ENCODE measurements at regions not wholly inside any gene's neighbourhood (a gene's known extent, or its start where the extent isn't known, plus 50 kb on each side); places are given as distances from the start of the nearest gene placed in this dataset.
"Not testable (repeated sequence)": the region's sequence is repeated elsewhere in the genome, so short reads cannot be mapped to it uniquely, and the experiment has no call there.

- Histone ChIP-seq H3K4me1 (ENCODE audit: control insufficient read depth, insufficient read depth, low read length, poor library complexity, severe bottlenecking) (no peaks in the 10 kb centered on the region), H3K4me3 (ENCODE audit: extremely low read depth, insufficient read depth, low read length, poor library complexity, severe bottlenecking) (no peak overlapping the region), H3K27ac (ENCODE audit: low read depth, low read length, severe bottlenecking) (no peak overlapping the region), H3K36me3 (ENCODE audit: control insufficient read depth, insufficient read depth, low read length) (no peaks in the 10 kb centered on the region), H3K9me3 (ENCODE audit: control insufficient read depth, low read length) (no peaks in the 10 kb centered on the region)
These were observed 229.3 kb downstream of the SATB1 start for GRCh38 chr3:18195836-18196235.

DNA sequence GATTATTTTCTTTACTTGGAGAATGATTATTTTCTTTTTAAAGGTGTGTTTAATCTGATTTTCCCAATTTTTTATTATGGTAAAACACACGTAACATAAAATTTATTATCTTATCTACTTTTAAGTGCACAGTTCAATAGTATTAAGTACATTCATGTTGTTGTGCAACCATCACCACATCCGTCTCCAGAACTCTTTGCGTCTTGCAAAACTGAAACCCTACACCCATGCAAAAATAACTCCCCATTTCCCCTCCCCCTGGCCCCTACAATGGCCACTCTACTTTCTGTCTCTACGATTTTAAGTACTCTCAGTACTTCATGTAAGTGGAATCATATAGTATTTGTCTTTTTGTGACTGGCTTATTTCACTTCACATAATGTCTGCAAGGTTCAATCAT, 230.7 kb downstream of the SATB1 start:
- no peak overlapping the region for H3K27ac ChIP-seq (ENCODE audit: low read depth, low read length, severe bottlenecking)
- no peaks in the 10 kb centered on the region for H3K9me3 ChIP-seq (ENCODE audit: control insufficient read depth, low read length)
- H3K4me3 ChIP-seq (ENCODE audit: extremely low read depth, insufficient read depth, low read length, poor library complexity, severe bottlenecking), result no peak overlapping the region
- no peaks in the 10 kb centered on the region for H3K4me1 ChIP-seq (ENCODE audit: control insufficient read depth, insufficient read depth, low read length, poor library complexity, severe bottlenecking)
- 50% methylated on average over 1 of the region's 4 CpGs; no CpG with 5 or more reads in 1 of the 2 experiments for WGBS, 2 experiments (ENCODE audit: insufficient coverage in 2 of 2)
- no peaks in the 10 kb centered on the region for H3K36me3 ChIP-seq (ENCODE audit: control insufficient read depth, insufficient read depth, low read length)

DNA sequence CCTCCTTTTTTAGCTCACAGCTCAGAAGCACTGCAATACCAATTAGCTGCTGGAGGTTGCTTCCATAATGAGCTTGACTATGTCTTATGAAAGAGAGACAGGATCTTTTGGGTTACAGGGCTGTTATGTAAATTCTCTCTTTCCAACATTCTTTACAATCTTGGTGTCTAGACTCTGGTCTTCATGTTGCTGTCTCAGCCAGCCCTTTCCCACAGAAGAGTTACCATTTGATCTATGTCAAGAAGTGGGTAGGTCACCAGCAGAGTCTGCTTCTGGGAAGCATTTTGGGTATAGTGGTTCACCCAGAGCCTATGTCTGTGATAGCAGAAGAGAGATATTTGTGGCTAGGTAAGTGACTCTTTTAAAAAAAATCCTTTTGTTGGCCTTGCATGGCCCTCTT, 234.5 kb downstream of the SATB1 start:
- Histone ChIP-seq H3K36me3 (ENCODE audit: control insufficient read depth, insufficient read depth, low read length) (no peaks in the 10 kb centered on the region), H3K9me3 (ENCODE audit: control insufficient read depth, low read length) (no peaks in the 10 kb centered on the region), H3K4me3 (ENCODE audit: extremely low read depth, insufficient read depth, low read length, poor library complexity, severe bottlenecking) (no peak overlapping the region), H3K4me1 (ENCODE audit: control insufficient read depth, insufficient read depth, low read length, poor library complexity, severe bottlenecking) (no peaks in the 10 kb centered on the region), H3K27ac (ENCODE audit: low read depth, low read length, severe bottlenecking) (no peak overlapping the region)

GRCh38 chr3:18189282-18190050, 235.7 kb downstream of the SATB1 start:
- H3K27ac ChIP-seq (ENCODE audit: low read depth, low read length, severe bottlenecking), result no peak overlapping the region
- no peaks in the 10 kb centered on the region for H3K36me3 ChIP-seq (ENCODE audit: control insufficient read depth, insufficient read depth, low read length)
- no peak overlapping the region for H3K4me3 ChIP-seq (ENCODE audit: extremely low read depth, insufficient read depth, low read length, poor library complexity, severe bottlenecking)
- 91% methylated on average over 4 of the region's 9 CpGs for WGBS, 2 experiments (ENCODE audit: insufficient coverage in 2 of 2)
- H3K9me3 ChIP-seq (ENCODE audit: control insufficient read depth, low read length), result no peaks in the 10 kb centered on the region
- no peaks in the 10 kb centered on the region for H3K4me1 ChIP-seq (ENCODE audit: control insufficient read depth, insufficient read depth, low read length, poor library complexity, severe bottlenecking)

- 95% methylated on average over 2 of the region's 3 CpGs; no CpG with 5 or more reads in 1 of the 2 experiments for WGBS, 2 experiments (ENCODE audit: insufficient coverage in 2 of 2)
- Histone ChIP-seq H3K36me3 (ENCODE audit: control insufficient read depth, insufficient read depth, low read length) (no peaks in the 10 kb centered on the region), H3K4me1 (ENCODE audit: control insufficient read depth, insufficient read depth, low read length, poor library complexity, severe bottlenecking) (no peaks in the 10 kb centered on the region), H3K9me3 (ENCODE audit: control insufficient read depth, low read length) (no peaks in the 10 kb centered on the region), H3K4me3 (ENCODE audit: extremely low read depth, insufficient read depth, low read length, poor library complexity, severe bottlenecking) (no peak overlapping the region), H3K27ac (ENCODE audit: low read depth, low read length, severe bottlenecking) (no peak overlapping the region)
These were observed 236.6 kb downstream of the SATB1 start for GRCh38 chr3:18188491-18188890.

- Histone ChIP-seq H3K27ac (ENCODE audit: low read depth, low read length, severe bottlenecking) (no peak overlapping the region), H3K36me3 (ENCODE audit: control insufficient read depth, insufficient read depth, low read length) (no peaks in the 10 kb centered on the region), H3K4me3 (ENCODE audit: extremely low read depth, insufficient read depth, low read length, poor library complexity, severe bottlenecking) (no peak overlapping the region), H3K9me3 (ENCODE audit: control insufficient read depth, low read length) (no peaks in the 10 kb centered on the region), H3K4me1 (ENCODE audit: control insufficient read depth, insufficient read depth, low read length, poor library complexity, severe bottlenecking) (no peaks in the 10 kb centered on the region)
- no CpG with 5 or more reads among the region's 1 CpG for WGBS, 2 experiments (ENCODE audit: insufficient coverage in 2 of 2)
These were observed 239.5 kb downstream of the SATB1 start for GRCh38 chr3:18185624-18186023.

- H3K27ac ChIP-seq (ENCODE audit: low read depth, low read length, severe bottlenecking); H3K4me3 ChIP-seq (ENCODE audit: extremely low read depth, insufficient read depth, low read length, poor library complexity, severe bottlenecking); H3K36me3 ChIP-seq (ENCODE audit: control insufficient read depth, insufficient read depth, low read length); H3K4me1 ChIP-seq (ENCODE audit: control insufficient read depth, insufficient read depth, low read length, poor library complexity, severe bottlenecking); H3K9me3 ChIP-seq (ENCODE audit: control insufficient read depth, low read length): not testable (repeated sequence)
- WGBS, 2 experiments (ENCODE audit: insufficient coverage in 2 of 2), result 83% methylated on average over 1 of the region's 1 CpG; no CpG with 5 or more reads in 1 of the 2 experiments
These were observed 242.2 kb downstream of the SATB1 start for GRCh38 chr3:18182923-18183322.

GRCh38 chr3:18179521-18179920, 245.6 kb downstream of the SATB1 start:
- WGBS, 2 experiments (ENCODE audit: insufficient coverage in 2 of 2), result 73 to 75% methylated on average over 2 to 3 of the region's 3 CpGs
- Histone ChIP-seq H3K4me1 (ENCODE audit: control insufficient read depth, insufficient read depth, low read length, poor library complexity, severe bottlenecking) (no peaks in the 10 kb centered on the region), H3K27ac (ENCODE audit: low read depth, low read length, severe bottlenecking) (no peak overlapping the region), H3K36me3 (ENCODE audit: control insufficient read depth, insufficient read depth, low read length) (no peaks in the 10 kb centered on the region), H3K9me3 (ENCODE audit: control insufficient read depth, low read length) (no peaks in the 10 kb centered on the region), H3K4me3 (ENCODE audit: extremely low read depth, insufficient read depth, low read length, poor library complexity, severe bottlenecking) (no peak overlapping the region)

DNA sequence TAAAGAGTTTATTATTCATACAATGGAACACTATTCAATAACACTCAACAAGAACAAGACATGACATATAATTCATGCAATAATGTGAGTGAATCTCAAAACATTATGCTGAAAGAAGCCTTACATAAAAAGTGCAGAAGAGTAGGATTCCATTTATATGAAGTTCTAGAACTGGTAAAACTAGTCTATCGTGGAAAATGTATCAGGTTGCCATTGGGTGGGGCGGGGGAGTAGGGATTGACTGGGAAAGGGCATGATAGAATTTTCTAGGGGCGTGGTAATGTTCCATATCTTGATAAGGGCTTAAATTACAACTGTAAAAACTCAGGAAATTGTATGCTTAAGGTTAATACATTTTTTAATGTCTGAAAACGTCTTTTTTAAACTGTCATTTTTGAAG, 247.9 kb downstream of the SATB1 start:
- Histone ChIP-seq H3K4me3 (ENCODE audit: extremely low read depth, insufficient read depth, low read length, poor library complexity, severe bottlenecking) (no peak overlapping the region), H3K9me3 (ENCODE audit: control insufficient read depth, low read length) (no peaks in the 10 kb centered on the region), H3K36me3 (ENCODE audit: control insufficient read depth, insufficient read depth, low read length) (no peaks in the 10 kb centered on the region), H3K4me1 (ENCODE audit: control insufficient read depth, insufficient read depth, low read length, poor library complexity, severe bottlenecking) (no peaks in the 10 kb centered on the region), H3K27ac (ENCODE audit: low read depth, low read length, severe bottlenecking) (no peak overlapping the region)
- 86 to 100% methylated on average over 2 to 3 of the region's 4 CpGs for WGBS, 2 experiments (ENCODE audit: insufficient coverage in 2 of 2)

- not testable (repeated sequence) for H3K27ac ChIP-seq (ENCODE audit: low read depth, low read length, severe bottlenecking); H3K4me1 ChIP-seq (ENCODE audit: control insufficient read depth, insufficient read depth, low read length, poor library complexity, severe bottlenecking); H3K36me3 ChIP-seq (ENCODE audit: control insufficient read depth, insufficient read depth, low read length); H3K4me3 ChIP-seq (ENCODE audit: extremely low read depth, insufficient read depth, low read length, poor library complexity, severe bottlenecking); H3K9me3 ChIP-seq (ENCODE audit: control insufficient read depth, low read length)
- 76% methylated on average over 5 of the region's 5 CpGs; no CpG with 5 or more reads in 1 of the 2 experiments for WGBS, 2 experiments (ENCODE audit: insufficient coverage in 2 of 2)
These were observed 251.2 kb downstream of the SATB1 start for GRCh38 chr3:18173891-18174290.

DNA sequence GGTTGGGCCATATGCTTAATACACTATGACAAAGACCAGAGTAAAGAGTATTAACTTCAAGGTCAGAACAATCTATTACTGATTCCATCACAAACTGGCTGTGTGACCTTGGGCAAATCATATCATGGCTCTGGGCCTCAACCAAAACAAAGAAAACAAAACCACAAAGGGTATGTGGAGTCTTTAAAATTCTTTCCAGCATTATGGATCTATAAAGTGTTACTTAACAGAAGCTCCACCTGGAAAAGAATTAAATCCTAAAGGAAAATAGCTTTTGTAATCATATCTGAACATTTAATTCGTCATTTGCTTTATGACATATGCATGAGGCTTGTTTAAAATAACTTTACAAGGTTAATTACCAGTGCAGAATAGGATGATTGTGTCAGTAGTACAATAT, 265.5 kb downstream of the SATB1 start:
- Histone ChIP-seq H3K4me1 (ENCODE audit: control insufficient read depth, insufficient read depth, low read length, poor library complexity, severe bottlenecking) (no peaks in the 10 kb centered on the region), H3K27ac (ENCODE audit: low read depth, low read length, severe bottlenecking) (no peak overlapping the region), H3K4me3 (ENCODE audit: extremely low read depth, insufficient read depth, low read length, poor library complexity, severe bottlenecking) (no peak overlapping the region), H3K36me3 (ENCODE audit: control insufficient read depth, insufficient read depth, low read length) (no peaks in the 10 kb centered on the region), H3K9me3 (ENCODE audit: control insufficient read depth, low read length) (no peaks in the 10 kb centered on the region)
- 67 to 100% methylated on average over 1 of the region's 1 CpG for WGBS, 2 experiments (ENCODE audit: insufficient coverage in 2 of 2)

All from mesodermal cell (in vitro differentiated cells).